Uterus (tissue), 2 donors: ENCODE measurements at regions not wholly inside any gene's neighbourhood (a gene's known extent, or its start where the extent isn't known, plus 50 kb on each side); places are given as distances from the start of the nearest gene placed in this dataset.

ENCODE experiments used
- CTCF ChIP-seq, 4 experiments: fragments of 200-600 bp in 2 of 4; fragments of 450-650 bp in 2 of 4; sonication (generic) in 2 of 4; IDR thresholded peaks; one replicate each; pipeline ENCODE4 v1.5.1; 2016 to 2019; ENCODE audit warnings: antibody characterized with exemption in 4 of 4, mild to moderate bottlenecking in 2 of 4, moderate library complexity in 1 of 4
- POLR2A ChIP-seq, 2 donors: fragments of 450-650 bp; IDR thresholded peaks; one replicate each; pipeline ENCODE4 v1.6.1; 2016; ENCODE audit warnings: antibody characterized with exemption in 2 of 2, mild to moderate bottlenecking in 1 of 2, moderate library complexity in 1 of 2

- TF ChIP-seq CTCF (IDR thresholded peaks at IDR 0.05) (no peak), POLR2A (IDR thresholded peaks at IDR 0.05) (no peak)
Observed at GRCh38 chr16:72645538-72645937, 402.4 kb downstream of the ZFHX3 start.
